Hepatocyte (in vitro differentiated cells): ENCODE measurements at regions not wholly inside any gene's neighbourhood (a gene's known extent, or its start where the extent isn't known, plus 50 kb on each side); places are given as distances from the start of the nearest gene placed in this dataset.

ENCODE experiments used
- DNase-seq: peaks from one replicate; pipeline ENCODE4 v3.0.0-alpha.2; 2016; ENCODE audit warnings: low spot score
- H2AFZ ChIP-seq: fragments of 200-600 bp; sonication (generic); 2 replicates; pipeline ENCODE4 v1.6.0; 2016; ENCODE audit warnings: antibody characterized with exemption, mild to moderate bottlenecking
- H3K27ac ChIP-seq: fragments of 200-600 bp; sonication (generic); 2 replicates; pipeline ENCODE4 v1.5.1; 2016; ENCODE audit warnings: mild to moderate bottlenecking
- H3K27me3 ChIP-seq: fragments of 200-600 bp; sonication (generic); 2 replicates; pipeline ENCODE4 v1.6.1; 2016
- H3K36me3 ChIP-seq: fragments of 200-600 bp; sonication (generic); replicated peaks from 2 replicates; pipeline ENCODE4 v1.5.1; 2016; ENCODE audit warnings: low read depth; ENCODE audit not compliant: insufficient read depth
- H3K4me1 ChIP-seq: fragments of 200-600 bp; sonication (generic); 2 replicates; pipeline ENCODE4 v1.5.1; 2016; ENCODE audit warnings: mild to moderate bottlenecking, moderate library complexity; ENCODE audit not compliant: insufficient read depth
- H3K4me2 ChIP-seq: fragments of 200-600 bp; sonication (generic); 2 replicates; pipeline ENCODE4 v1.6.0; 2016
- H3K4me3 ChIP-seq: fragments of 200-600 bp; sonication (generic); 2 replicates; pipeline ENCODE4 v1.5.1; 2016; ENCODE audit warnings: mild to moderate bottlenecking
- H3K79me2 ChIP-seq: fragments of 200-600 bp; sonication (generic); 2 replicates; pipeline ENCODE4 v1.6.0; 2017; ENCODE audit warnings: mild to moderate bottlenecking
- H3K9me2 ChIP-seq: fragments of 200-600 bp; sonication (generic); replicated peaks from 2 replicates; pipeline ENCODE4 v1.6.0; 2017; ENCODE audit warnings: mild to moderate bottlenecking; ENCODE audit not compliant: insufficient read depth
- H3K9me3 ChIP-seq: fragments of 200-600 bp; sonication (generic); 2 replicates; pipeline ENCODE4 v1.5.1; 2016; ENCODE audit warnings: low read depth, mild to moderate bottlenecking
- H4K20me1 ChIP-seq: fragments of 200-600 bp; sonication (generic); 2 replicates; pipeline ENCODE4 v1.6.0; 2016; ENCODE audit warnings: mild to moderate bottlenecking; ENCODE audit not compliant: insufficient read depth, poor library complexity, severe bottlenecking
- CTCF ChIP-seq: fragments of 200-600 bp; sonication (generic); IDR thresholded peaks from 2 replicates; pipeline ENCODE4 v1.5.1; 2016; ENCODE audit warnings: antibody characterized with exemption, mild to moderate bottlenecking; ENCODE audit not compliant: poor library complexity
- EZH2 ChIP-seq: fragments of 200-600 bp; sonication (generic); IDR thresholded peaks from 2 replicates; pipeline ENCODE4 v1.6.1; 2016; ENCODE audit warnings: antibody characterized with exemption, mild to moderate bottlenecking, borderline replicate concordance
- EZH2phosphoT487 ChIP-seq: fragments of 200-600 bp; sonication (generic); IDR thresholded peaks from one replicate; pipeline ENCODE4 v1.6.1; 2018; ENCODE audit warnings: antibody characterized with exemption, mild to moderate bottlenecking, low read depth, moderate library complexity; ENCODE audit not compliant: unreplicated experiment, severe bottlenecking
- WGBS: methylation state at CpG from one replicate; pipeline ENCODE4 v1.1.6; 2016; ENCODE audit warnings: low lambda C conversion rate; ENCODE audit errors: missing lambda C conversion rate; 5-methylcytosine and 5-hydroxymethylcytosine counted together

- H3K4me3 ChIP-seq = no peak overlapping the region
- H4K20me1 ChIP-seq = no peaks in the 10 kb centered on the region
- DNase-seq = no peak
- no peak overlapping the region for H2AFZ ChIP-seq
- H3K36me3 ChIP-seq = no peaks in the 10 kb centered on the region
- H3K27ac ChIP-seq = no peak overlapping the region
- WGBS = 43% methylated on average over 1 of the region's 1 CpG
- TF ChIP-seq CTCF (no peak), EZH2 (no peak), EZH2phosphoT487 (no peak)
- no peak overlapping the region for H3K4me2 ChIP-seq
- H3K27me3 ChIP-seq = no peaks in the 10 kb centered on the region
- no peaks in the 10 kb centered on the region for H3K9me3 ChIP-seq
- H3K79me2 ChIP-seq = no peaks in the 10 kb centered on the region
- no peaks in the 10 kb centered on the region for H3K9me2 ChIP-seq
- no peaks in the 10 kb centered on the region for H3K4me1 ChIP-seq
Measured at GRCh38 chr6:4506792-4507191, 269.4 kb upstream of the CDYL start.

GRCh38 chr6:4506223-4506622 is 270.0 kb upstream of the CDYL start:
- no peaks in the 10 kb centered on the region for H3K9me2 ChIP-seq
- no peaks in the 10 kb centered on the region for H3K27me3 ChIP-seq
- no peaks in the 10 kb centered on the region for H3K36me3 ChIP-seq
- H3K79me2 ChIP-seq = no peaks in the 10 kb centered on the region
- H3K27ac ChIP-seq = no peak overlapping the region
- no peak for DNase-seq
- H3K4me3 ChIP-seq = no peak overlapping the region
- H3K4me2 ChIP-seq = no peak overlapping the region
- H2AFZ ChIP-seq = no peak overlapping the region
- no peaks in the 10 kb centered on the region for H3K9me3 ChIP-seq
- no peaks in the 10 kb centered on the region for H3K4me1 ChIP-seq
- TF ChIP-seq EZH2 = no peak
- no peak for TF ChIP-seq CTCF
- TF ChIP-seq EZH2phosphoT487 = no peak
- no peaks in the 10 kb centered on the region for H4K20me1 ChIP-seq
- WGBS = 90% methylated on average over 3 of the region's 3 CpGs

- no peak overlapping the region for H3K27ac ChIP-seq
- H3K4me2 ChIP-seq = no peak overlapping the region
- H4K20me1 ChIP-seq = no peaks in the 10 kb centered on the region
- no peaks in the 10 kb centered on the region for H3K9me3 ChIP-seq
- no peak overlapping the region for H3K4me3 ChIP-seq
- TF ChIP-seq EZH2phosphoT487 (no peak), CTCF (no peak), EZH2 (no peak)
- H2AFZ ChIP-seq = no peak overlapping the region
- WGBS = 98% methylated on average over 2 of the region's 2 CpGs
- H3K79me2 ChIP-seq = no peaks in the 10 kb centered on the region
- H3K27me3 ChIP-seq = no peaks in the 10 kb centered on the region
- no peaks in the 10 kb centered on the region for H3K9me2 ChIP-seq
- DNase-seq = no peak
- no peaks in the 10 kb centered on the region for H3K4me1 ChIP-seq
- H3K36me3 ChIP-seq = no peaks in the 10 kb centered on the region
Measured at GRCh38 chr6:4504700-4505099, 271.5 kb upstream of the CDYL start.

- H3K79me2 ChIP-seq = no peaks in the 10 kb centered on the region
- no peak for DNase-seq
- 58% methylated on average over 5 of the region's 5 CpGs for WGBS
- no peaks in the 10 kb centered on the region for H3K27me3 ChIP-seq
- no peak for TF ChIP-seq EZH2
- no peak for TF ChIP-seq EZH2phosphoT487
- no peak for TF ChIP-seq CTCF
- no peaks in the 10 kb centered on the region for H3K36me3 ChIP-seq
- no peak overlapping the region for H3K4me3 ChIP-seq
- H3K27ac ChIP-seq = no peak overlapping the region
- no peaks in the 10 kb centered on the region for H3K4me1 ChIP-seq
- H2AFZ ChIP-seq = no peak overlapping the region
- H3K4me2 ChIP-seq = no peak overlapping the region
- H3K9me2 ChIP-seq = no peaks in the 10 kb centered on the region
- no peaks in the 10 kb centered on the region for H3K9me3 ChIP-seq
- no peaks in the 10 kb centered on the region for H4K20me1 ChIP-seq
Measured at GRCh38 chr6:4503700-4504099, 272.5 kb upstream of the CDYL start.
